CD4-positive, CD25-positive, alpha-beta regulatory T cell (primary cell): ENCODE measurements at regions not wholly inside any gene's neighbourhood (a gene's known extent, or its start where the extent isn't known, plus 50 kb on each side); places are given as distances from the start of the nearest gene placed in this dataset.

Source experiments
- ATAC-seq, 2 donors: fragments of 150-1000 bp; cut with Tn5 transposase; one replicate each; pipeline ENCODE4 v1.10.0; 2021; ENCODE audit warnings: low read depth in 2 of 2, moderate number of reproducible peaks in 2 of 2, moderate library complexity in 1 of 2
- DNase-seq, 3 donors: peaks; one replicate each; pipeline versions ENCODE4 v3.0.0 to v3.0.0-alpha.2; 2012 to 2022; ENCODE audit warnings: mixed read lengths in 1 of 3
- H3K27ac ChIP-seq: one replicate; pipeline ENCODE4 v1.7.0; 2013; ENCODE audit warnings: mild to moderate bottlenecking, low read length; ENCODE audit not compliant: insufficient read depth, poor library complexity, severe bottlenecking
- H3K27me3 ChIP-seq: one replicate; pipeline ENCODE4 v1.7.0; 2013; ENCODE audit warnings: low read length; ENCODE audit not compliant: control insufficient read depth, insufficient read depth
- H3K36me3 ChIP-seq: one replicate; pipeline ENCODE4 v1.7.0; 2013; ENCODE audit warnings: mild to moderate bottlenecking, low read length, moderate library complexity; ENCODE audit not compliant: control insufficient read depth, insufficient read depth
- H3K4me1 ChIP-seq: 2 replicates; pipeline ENCODE4 v1.7.0; 2013; ENCODE audit warnings: mild to moderate bottlenecking, low read length; ENCODE audit not compliant: insufficient read depth, control insufficient read depth, poor library complexity, severe bottlenecking
- H3K4me3 ChIP-seq: one replicate; pipeline ENCODE4 v1.7.0; 2013; ENCODE audit warnings: low read depth, mild to moderate bottlenecking, low read length, moderate library complexity
- H3K9me3 ChIP-seq, 2 experiments: 1 replicate in 1 of 2; 2 replicates in 1 of 2; pipeline ENCODE4 v1.7.0; 2013; ENCODE audit warnings: low read length in 2 of 2, mild to moderate bottlenecking in 1 of 2, moderate library complexity in 1 of 2; ENCODE audit not compliant: control insufficient read depth in 2 of 2
- H3K27ac Mint-ChIP-seq, 3 donors: one replicate each; pipeline ENCODE4 v1.8.0; 2020 to 2022; ENCODE audit warnings: mild to moderate bottlenecking in 3 of 3, mixed read lengths in 3 of 3, moderate library complexity in 2 of 3
- H3K27me3 Mint-ChIP-seq: one replicate; pipeline ENCODE4 v1.8.0; 2022; ENCODE audit warnings: mild to moderate bottlenecking, mixed read lengths
- H3K36me3 Mint-ChIP-seq: one replicate; pipeline ENCODE4 v1.8.0; 2020; ENCODE audit warnings: mixed read lengths
- H3K4me1 Mint-ChIP-seq, 4 donors: one replicate each; pipeline ENCODE4 v1.8.0; 2020 to 2022; ENCODE audit warnings: mixed read lengths in 4 of 4, mild to moderate bottlenecking in 1 of 4
- H3K4me3 Mint-ChIP-seq, 4 donors: one replicate each; pipeline ENCODE4 v1.8.0; 2020 to 2022; ENCODE audit warnings: mild to moderate bottlenecking in 4 of 4, mixed read lengths in 4 of 4, moderate library complexity in 3 of 4
- H3K9me3 Mint-ChIP-seq, 7 donors: one replicate each; pipeline ENCODE4 v1.8.0; 2020 to 2022; ENCODE audit warnings: mixed read lengths in 7 of 7, mild to moderate bottlenecking in 3 of 7, moderate library complexity in 2 of 7

DNA sequence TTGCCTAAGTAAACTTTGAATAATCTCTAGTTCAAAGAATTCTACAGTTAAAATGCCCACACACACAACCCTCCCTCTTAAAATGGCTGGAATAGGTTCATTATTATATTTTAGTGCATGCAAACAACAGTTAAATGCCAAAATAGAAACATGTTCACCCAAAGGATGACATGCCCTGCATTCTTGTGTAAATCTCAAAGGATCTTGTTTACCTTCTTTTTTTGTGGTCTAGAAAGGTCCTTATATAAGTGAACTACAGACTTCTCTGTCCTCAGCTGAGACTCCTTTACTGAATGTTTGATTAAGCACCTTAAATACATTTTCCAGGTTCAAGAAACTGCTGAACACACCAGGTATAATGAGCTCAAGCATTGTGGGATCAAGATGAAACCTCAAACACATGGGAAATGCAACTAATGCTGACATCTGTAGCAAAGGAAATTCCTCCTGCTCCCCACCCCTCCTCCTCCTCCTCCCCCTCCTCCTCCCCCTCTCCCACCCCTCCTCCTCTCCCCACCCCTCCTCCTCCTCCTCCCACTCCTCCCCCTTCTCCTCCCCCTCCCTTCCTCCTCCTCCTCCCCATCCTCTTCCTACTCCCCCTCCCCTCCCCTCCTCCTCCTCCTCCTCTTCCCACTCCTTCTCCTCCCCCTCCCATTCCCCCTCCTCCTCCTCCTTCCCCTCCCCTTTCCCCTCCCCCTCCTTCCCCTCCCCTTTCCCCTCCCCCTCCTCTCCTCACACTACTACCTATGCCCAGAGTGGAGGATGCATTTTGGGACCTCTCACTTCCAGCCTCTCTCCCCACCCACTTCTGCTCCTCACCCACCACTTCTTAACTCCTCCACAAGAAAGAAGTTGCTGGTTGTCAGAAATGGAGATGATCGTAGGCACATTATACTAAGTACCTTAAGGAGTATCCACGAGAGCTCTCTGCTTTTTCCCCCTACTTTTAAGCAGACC, 233.9 kb downstream of the MRPL39 start:
- Histone ChIP-seq H3K36me3 (no peaks in the 10 kb centered on the region), H3K4me1 (no peaks in the 10 kb centered on the region), H3K9me3 (no peaks in the 10 kb centered on the region), H3K27ac (no peak overlapping the region), H3K4me3 (no peak overlapping the region), H3K27me3 (no peaks in the 10 kb centered on the region)
- peaks cover 0 to 4% (median 0%) of the 10 kb centered on the region in 7 donors for H3K9me3 Mint-ChIP-seq
- H3K4me1 Mint-ChIP-seq, result peaks cover 0 to 5% (median 1%) of the 10 kb centered on the region in 4 donors
- H3K36me3 Mint-ChIP-seq, result no peaks in the 10 kb centered on the region
- DNase-seq, result no peak
- no peak for ATAC-seq
- H3K27ac Mint-ChIP-seq, result no peak overlapping the region
- H3K27me3 Mint-ChIP-seq, result peaks cover 16% of the 10 kb centered on the region
- no peak overlapping the region for H3K4me3 Mint-ChIP-seq

DNA sequence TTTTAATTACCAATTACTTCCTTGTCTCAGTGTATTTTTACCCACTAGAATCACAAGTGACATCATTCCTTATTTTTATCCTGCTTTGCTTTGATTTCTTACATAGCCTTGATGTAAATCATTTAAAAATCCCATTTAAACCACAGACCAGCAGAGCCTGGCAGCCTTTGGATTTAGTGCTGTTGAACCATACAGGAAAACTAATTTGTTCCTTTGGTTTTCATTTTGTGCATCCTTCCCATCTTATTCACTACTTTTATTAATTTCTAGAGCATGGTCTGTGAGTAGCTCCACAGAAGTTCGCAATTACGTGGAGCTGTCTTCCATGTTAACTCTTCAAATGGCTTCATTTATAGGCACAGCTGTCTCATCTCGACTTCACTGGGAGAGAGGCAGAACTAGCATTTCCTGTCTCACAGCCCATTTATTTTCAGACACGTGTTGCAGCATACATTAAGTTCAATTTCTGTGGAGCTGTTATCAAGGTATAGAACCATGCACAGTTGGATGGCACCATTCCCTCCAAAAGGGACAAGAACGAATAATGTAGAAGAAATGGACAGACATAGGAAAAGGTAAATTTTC, 235.3 kb downstream of the MRPL39 start:
- H3K27me3 Mint-ChIP-seq, result peaks cover 14% of the 10 kb centered on the region
- DNase-seq (no peak), ATAC-seq (no peak)
- H3K27ac Mint-ChIP-seq, result no peak overlapping the region
- Histone ChIP-seq H3K4me3 (no peak overlapping the region), H3K27ac (no peak overlapping the region), H3K36me3 (no peaks in the 10 kb centered on the region), H3K9me3 (no peaks in the 10 kb centered on the region), H3K27me3 (no peaks in the 10 kb centered on the region), H3K4me1 (no peaks in the 10 kb centered on the region)
- peaks cover 0 to 2% (median 0%) of the 10 kb centered on the region in 4 donors for H3K4me1 Mint-ChIP-seq
- H3K4me3 Mint-ChIP-seq, result no peak overlapping the region
- no peaks in the 10 kb centered on the region for H3K9me3 Mint-ChIP-seq
- no peaks in the 10 kb centered on the region for H3K36me3 Mint-ChIP-seq

DNA sequence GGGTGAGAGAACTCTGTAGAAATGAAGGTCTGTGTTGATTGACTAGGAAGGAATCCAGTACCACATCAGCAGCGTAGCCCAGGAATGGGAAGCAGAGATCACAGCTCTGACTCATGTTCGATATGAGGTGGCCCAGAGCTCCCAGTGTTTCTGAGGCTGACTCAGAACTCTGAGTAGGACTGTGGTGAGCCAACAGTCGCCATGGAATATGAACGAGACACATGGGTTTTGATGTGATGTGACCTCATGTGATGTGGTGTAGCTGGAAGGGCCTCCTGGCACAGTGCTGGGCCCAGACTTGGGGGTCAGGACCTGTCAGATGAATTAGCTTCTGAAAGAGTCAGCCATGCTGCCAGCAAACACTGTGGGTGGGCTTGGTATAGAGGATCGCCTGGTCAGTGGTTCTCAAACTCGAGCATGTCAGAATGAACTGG, 237.0 kb downstream of the MRPL39 start:
- Mint-ChIP-seq H3K27me3 (peaks cover 16% of the 10 kb centered on the region), H3K4me3 (no peak overlapping the region), H3K4me1 (peaks cover 0 to 2% (median 0%) of the 10 kb centered on the region in 4 donors), H3K27ac (no peak overlapping the region), H3K36me3 (no peaks in the 10 kb centered on the region), H3K9me3 (no peaks in the 10 kb centered on the region)
- H3K9me3 ChIP-seq, result no peaks in the 10 kb centered on the region
- ATAC-seq, result no peak
- no peak overlapping the region for H3K4me3 ChIP-seq
- no peak for DNase-seq
- no peaks in the 10 kb centered on the region for H3K4me1 ChIP-seq
- no peak overlapping the region for H3K27ac ChIP-seq
- no peaks in the 10 kb centered on the region for H3K27me3 ChIP-seq
- H3K36me3 ChIP-seq, result no peaks in the 10 kb centered on the region

DNA sequence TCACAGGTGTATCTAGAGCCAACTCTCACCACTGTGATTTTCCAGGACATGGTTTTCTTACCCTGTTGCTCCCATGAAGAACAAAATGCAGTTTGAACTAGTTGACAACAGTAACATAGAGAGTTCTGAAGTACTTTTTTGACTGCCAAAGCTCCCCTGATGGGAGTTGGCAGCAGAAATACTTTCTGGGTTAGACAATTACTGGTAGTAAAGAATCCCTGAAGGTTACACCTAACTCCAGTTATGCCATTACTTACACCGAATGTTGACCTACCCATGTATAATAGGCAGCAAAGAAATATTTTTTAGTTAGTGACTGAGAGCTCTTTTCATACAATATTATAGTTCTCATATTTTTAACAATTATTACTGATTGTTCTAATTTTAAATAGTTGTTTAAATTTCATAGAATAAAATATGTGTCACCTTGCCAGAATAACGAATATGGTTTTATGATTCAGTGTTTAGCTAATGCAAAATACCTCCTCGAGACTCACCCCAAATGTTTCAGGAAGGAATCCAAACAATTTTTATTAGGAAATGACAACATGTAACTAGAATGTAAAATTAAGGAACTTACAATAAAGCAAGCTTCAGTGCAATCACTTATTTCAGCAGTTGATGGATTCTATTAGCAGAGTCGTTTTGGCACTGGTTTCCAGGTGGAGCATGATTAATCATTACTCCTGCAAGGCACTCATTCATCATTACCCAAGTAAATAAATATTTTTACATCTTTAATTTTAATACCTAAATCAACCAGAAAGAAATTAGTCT, 237.6 kb downstream of the MRPL39 start:
- no peak overlapping the region for H3K4me3 Mint-ChIP-seq
- no peak overlapping the region for H3K4me3 ChIP-seq
- no peaks in the 10 kb centered on the region for H3K27me3 ChIP-seq
- peaks cover 0 to 2% (median 0%) of the 10 kb centered on the region in 4 donors for H3K4me1 Mint-ChIP-seq
- DNase-seq (no peak), ATAC-seq (no peak)
- no peaks in the 10 kb centered on the region for H3K36me3 Mint-ChIP-seq
- no peaks in the 10 kb centered on the region for H3K4me1 ChIP-seq
- peaks cover 14% of the 10 kb centered on the region for H3K27me3 Mint-ChIP-seq
- H3K9me3 ChIP-seq, result no peaks in the 10 kb centered on the region
- H3K27ac Mint-ChIP-seq, result no peak overlapping the region
- H3K36me3 ChIP-seq, result no peaks in the 10 kb centered on the region
- no peak overlapping the region for H3K27ac ChIP-seq
- H3K9me3 Mint-ChIP-seq, result no peaks in the 10 kb centered on the region

DNA sequence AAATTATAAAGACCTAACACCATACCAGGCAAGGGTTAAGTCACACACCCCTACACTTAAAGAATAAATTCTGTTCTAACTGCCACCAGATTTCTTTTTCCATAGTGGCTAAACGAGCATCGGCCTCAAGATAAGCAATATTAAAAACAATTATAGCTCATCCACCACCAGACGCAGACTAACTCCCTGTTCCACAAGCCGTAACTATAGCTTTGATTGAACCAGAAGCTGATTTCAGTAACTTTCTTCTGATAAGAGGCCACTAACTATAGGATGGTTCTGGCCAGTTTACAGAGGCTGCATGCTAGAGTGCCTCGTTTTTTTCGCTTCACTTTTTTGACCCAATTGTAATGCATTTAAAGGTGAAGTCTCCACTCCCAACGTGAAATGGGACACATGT, 238.8 kb downstream of the MRPL39 start:
- no peaks in the 10 kb centered on the region for H3K27me3 ChIP-seq
- no peak overlapping the region for H3K4me3 ChIP-seq
- H3K36me3 ChIP-seq, result no peaks in the 10 kb centered on the region
- no peaks in the 10 kb centered on the region for H3K4me1 Mint-ChIP-seq
- H3K4me3 Mint-ChIP-seq, result no peak overlapping the region
- H3K4me1 ChIP-seq, result no peaks in the 10 kb centered on the region
- H3K27ac ChIP-seq, result no peak overlapping the region
- DNase-seq, result no peak
- no peaks in the 10 kb centered on the region for H3K9me3 Mint-ChIP-seq
- no peak for ATAC-seq
- no peaks in the 10 kb centered on the region for H3K9me3 ChIP-seq
- H3K36me3 Mint-ChIP-seq, result no peaks in the 10 kb centered on the region
- H3K27ac Mint-ChIP-seq, result no peak overlapping the region
- H3K27me3 Mint-ChIP-seq, result peaks cover 10% of the 10 kb centered on the region

DNA sequence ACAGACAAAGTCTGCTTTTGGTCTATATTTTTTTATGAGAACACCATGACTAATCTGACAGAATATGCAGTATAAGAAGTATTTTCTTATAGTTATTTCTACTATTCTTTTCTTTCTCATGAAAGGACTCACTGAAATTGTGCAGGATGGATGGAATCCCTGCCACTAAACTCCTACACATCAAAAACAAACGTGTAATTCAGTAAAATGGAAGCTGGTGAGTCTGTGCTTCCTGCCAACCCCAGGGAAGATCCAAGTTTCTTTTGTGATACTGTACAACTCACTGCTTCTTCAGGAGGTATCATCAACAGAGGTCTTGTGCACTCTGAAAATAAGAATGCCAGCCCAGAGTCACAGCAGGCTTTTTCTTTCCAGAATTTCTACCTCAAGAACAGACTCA, 241.2 kb downstream of the MRPL39 start:
- no peaks in the 10 kb centered on the region for H3K4me1 Mint-ChIP-seq
- no peaks in the 10 kb centered on the region for H3K36me3 Mint-ChIP-seq
- no peaks in the 10 kb centered on the region for H3K9me3 Mint-ChIP-seq
- Histone ChIP-seq H3K27ac (no peak overlapping the region), H3K36me3 (no peaks in the 10 kb centered on the region), H3K9me3 (no peaks in the 10 kb centered on the region), H3K4me3 (no peak overlapping the region), H3K27me3 (no peaks in the 10 kb centered on the region), H3K4me1 (no peaks in the 10 kb centered on the region)
- DNase-seq (no peak), ATAC-seq (no peak)
- no peak overlapping the region for H3K4me3 Mint-ChIP-seq
- peaks cover 10% of the 10 kb centered on the region for H3K27me3 Mint-ChIP-seq
- H3K27ac Mint-ChIP-seq, result no peak overlapping the region

DNA sequence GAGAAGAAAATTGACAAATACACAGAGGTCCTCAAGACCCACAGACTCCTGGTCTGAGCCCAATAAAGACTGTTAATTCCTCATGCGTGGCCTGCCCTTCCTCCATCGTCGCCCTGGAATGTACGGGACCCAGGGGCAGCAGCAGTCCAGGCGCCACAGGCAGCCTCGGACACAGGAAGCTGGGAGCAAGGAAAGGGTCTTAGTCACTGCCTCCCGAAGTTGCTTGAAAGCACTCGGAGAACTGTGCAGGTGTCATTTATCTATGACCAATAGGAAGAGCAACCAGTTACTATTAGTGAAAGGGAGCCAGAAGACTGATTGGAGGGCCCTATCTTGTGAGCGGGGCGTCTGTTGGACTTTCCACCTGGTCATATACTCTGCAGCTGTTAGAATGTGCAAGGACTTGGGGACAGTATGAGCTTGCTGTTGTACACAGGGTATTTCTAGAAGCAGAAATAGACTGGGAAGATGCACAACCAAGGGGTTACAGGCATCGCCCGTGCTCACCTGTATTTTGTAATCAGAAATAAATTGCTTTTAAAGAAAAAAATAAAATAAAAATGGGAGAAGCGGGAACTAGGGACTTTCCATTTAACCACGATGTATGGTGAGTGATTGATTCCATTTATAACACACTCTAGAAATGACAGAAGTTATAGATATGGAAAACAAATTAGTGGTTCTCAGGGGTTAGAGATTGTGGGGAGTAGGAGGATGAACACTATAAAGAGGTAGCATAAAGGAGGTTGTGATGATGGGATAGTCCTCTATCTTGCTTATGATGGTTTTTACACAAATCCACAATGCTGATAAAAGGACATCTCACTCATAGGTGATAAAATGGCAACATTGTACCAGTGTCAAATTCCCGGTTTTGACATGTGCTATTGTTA, 244.7 kb downstream of the MRPL39 start:
- no peak overlapping the region for H3K27ac Mint-ChIP-seq

More for the DNA sequence above, 244.7 kb downstream of the MRPL39 start:
- no peaks in the 10 kb centered on the region for H3K36me3 Mint-ChIP-seq
- H3K9me3 ChIP-seq, result no peaks in the 10 kb centered on the region
- no peaks in the 10 kb centered on the region for H3K4me1 ChIP-seq
- no peaks in the 10 kb centered on the region for H3K27me3 ChIP-seq
- no peak overlapping the region for H3K27ac ChIP-seq
- no peak for DNase-seq
- peaks cover 0 to 2% (median 0%) of the 10 kb centered on the region in 7 donors for H3K9me3 Mint-ChIP-seq
- no peaks in the 10 kb centered on the region for H3K4me1 Mint-ChIP-seq
- no peak for ATAC-seq
- H3K4me3 Mint-ChIP-seq, result no peak overlapping the region
- H3K36me3 ChIP-seq, result no peaks in the 10 kb centered on the region
- H3K27me3 Mint-ChIP-seq, result peaks cover 10% of the 10 kb centered on the region
- no peak overlapping the region for H3K4me3 ChIP-seq
